HFFc6 (cell line): ENCODE measurements at regions not wholly inside any gene's neighbourhood (a gene's known extent, or its start where the extent isn't known, plus 50 kb on each side); places are given as distances from the start of the nearest gene placed in this dataset.
A peak's percentile ranks its signal among the peaks of the same experiment; 100 is the strongest.
"Not testable (repeated sequence)": the region's sequence is repeated elsewhere in the genome, so short reads cannot be mapped to it uniquely, and the experiment has no call there.

Experiments used
- DNase-seq: peaks from one replicate; pipeline ENCODE4 v3.0.0-alpha.2; 2018
- H3K27ac Mint-ChIP-seq: 2 replicates; pipeline ENCODE4 v1.8.0; 2020; ENCODE audit warnings: mild to moderate bottlenecking, mixed read lengths
- H3K27me3 Mint-ChIP-seq: 2 replicates; pipeline ENCODE4 v1.8.0; 2021; ENCODE audit warnings: mild to moderate bottlenecking, moderate library complexity, mixed read lengths; ENCODE audit not compliant: insufficient read depth
- H3K36me3 Mint-ChIP-seq: 2 replicates; pipeline ENCODE4 v1.8.0; 2021; ENCODE audit warnings: low read depth, mixed read lengths
- H3K4me1 Mint-ChIP-seq: 2 replicates; pipeline ENCODE4 v1.8.0; 2020; ENCODE audit warnings: low read depth, mixed read lengths
- H3K4me3 Mint-ChIP-seq: 2 replicates; pipeline ENCODE4 v1.8.0; 2020; ENCODE audit warnings: mild to moderate bottlenecking, moderate library complexity, mixed read lengths
- H3K9me3 Mint-ChIP-seq: 2 replicates; pipeline ENCODE4 v1.8.0; 2020; ENCODE audit warnings: mild to moderate bottlenecking, mixed read lengths
- CTCF ChIP-seq: fragments of 200-600 bp; sonication (generic); IDR thresholded peaks from 2 replicates; pipeline ENCODE4 v1.5.0; 2021; ENCODE audit warnings: antibody characterized with exemption, mild to moderate bottlenecking

- not testable (repeated sequence) for H3K36me3 Mint-ChIP-seq, H3K27ac Mint-ChIP-seq, H3K4me3 Mint-ChIP-seq, H3K27me3 Mint-ChIP-seq, H3K4me1 Mint-ChIP-seq, H3K9me3 Mint-ChIP-seq
- TF ChIP-seq CTCF: peak; percentile 93
- peak; percentile 60 for DNase-seq
Observed at GRCh38 chr12:34123092-34123491, 100.8 kb downstream of the ALG10 start.

- Mint-ChIP-seq H3K27ac (no peak overlapping the region), H3K27me3 (peaks cover 7% of the 10 kb centered on the region), H3K9me3 (no peaks in the 10 kb centered on the region), H3K4me1 (peaks cover 8% of the 10 kb centered on the region), H3K4me3 (no peak overlapping the region), H3K36me3 (no peaks in the 10 kb centered on the region)
- no peak for DNase-seq
- TF ChIP-seq CTCF: no peak
Observed at GRCh38 chr12:34124608-34125007, 102.3 kb downstream of the ALG10 start.

GRCh38 chr12:34126239-34126641 is 103.9 kb downstream of the ALG10 start:
- H3K36me3 Mint-ChIP-seq: no peaks in the 10 kb centered on the region
- peaks cover 8% of the 10 kb centered on the region for H3K4me1 Mint-ChIP-seq
- no peak overlapping the region for H3K27ac Mint-ChIP-seq
- TF ChIP-seq CTCF: no peak
- H3K4me3 Mint-ChIP-seq: peak overlapping the region; percentile 73
- DNase-seq: no peak
- no peaks in the 10 kb centered on the region for H3K9me3 Mint-ChIP-seq
- H3K27me3 Mint-ChIP-seq: peaks cover 5% of the 10 kb centered on the region

GRCh38 chr12:34126805-34127204 is 104.5 kb downstream of the ALG10 start:
- TF ChIP-seq CTCF: no peak
- Mint-ChIP-seq H3K27ac (no peak overlapping the region), H3K9me3 (no peaks in the 10 kb centered on the region), H3K4me3 (peak overlapping the region; percentile 73; the same call in 1 of the 2 replicates), H3K36me3 (no peaks in the 10 kb centered on the region), H3K4me1 (peaks cover 8% of the 10 kb centered on the region), H3K27me3 (peaks cover 5% of the 10 kb centered on the region)
- DNase-seq: no peak

- H3K9me3 Mint-ChIP-seq, H3K4me1 Mint-ChIP-seq, H3K27ac Mint-ChIP-seq, DNase-seq, H3K4me3 Mint-ChIP-seq, H3K27me3 Mint-ChIP-seq, H3K36me3 Mint-ChIP-seq: not testable (repeated sequence)
Observed at GRCh38 chr12:34127379-34127778, 105.1 kb downstream of the ALG10 start.

- Mint-ChIP-seq H3K4me3 (no peak overlapping the region), H3K27me3 (no peaks in the 10 kb centered on the region), H3K4me1 (no peaks in the 10 kb centered on the region), H3K27ac (no peak overlapping the region), H3K36me3 (no peaks in the 10 kb centered on the region), H3K9me3 (peaks cover 13% of the 10 kb centered on the region)
- DNase-seq: no peak
- TF ChIP-seq CTCF: no peak
Observed at GRCh38 chr12:34142430-34142829, 120.1 kb downstream of the ALG10 start.
